HG03039 (cell line): ENCODE measurements at regions not wholly inside any gene's neighbourhood (a gene's known extent, or its start where the extent isn't known, plus 50 kb on each side); places are given as distances from the start of the nearest gene placed in this dataset.

ENCODE experiments used
- ATAC-seq: cut with Tn5 transposase; IDR thresholded peaks from one replicate; pipeline ENCODE4 v1.9.1; 2021; ENCODE audit warnings: mild to moderate bottlenecking, moderate library complexity; ENCODE audit not compliant: unreplicated experiment

DNA sequence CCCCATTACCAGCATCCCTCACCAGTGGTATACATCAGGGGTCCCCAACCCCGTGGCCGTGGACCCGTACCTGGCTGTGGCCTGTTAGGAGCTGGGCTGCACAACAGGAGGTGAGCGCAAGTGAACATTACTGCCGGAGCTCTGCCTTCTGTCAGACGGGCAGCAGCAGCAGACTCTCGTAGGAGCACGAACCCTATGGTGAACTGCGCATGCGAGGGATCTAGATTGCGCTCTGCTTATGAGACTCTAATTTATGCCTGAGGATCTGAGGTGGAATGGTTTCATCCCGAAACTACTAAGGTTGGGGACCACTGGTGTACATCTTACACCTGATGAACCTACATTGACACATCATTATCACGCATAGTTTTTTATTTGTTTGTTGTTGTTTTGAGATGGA is 52.8 kb upstream of the DHX15 start:
- ATAC-seq, result no peak

DNA sequence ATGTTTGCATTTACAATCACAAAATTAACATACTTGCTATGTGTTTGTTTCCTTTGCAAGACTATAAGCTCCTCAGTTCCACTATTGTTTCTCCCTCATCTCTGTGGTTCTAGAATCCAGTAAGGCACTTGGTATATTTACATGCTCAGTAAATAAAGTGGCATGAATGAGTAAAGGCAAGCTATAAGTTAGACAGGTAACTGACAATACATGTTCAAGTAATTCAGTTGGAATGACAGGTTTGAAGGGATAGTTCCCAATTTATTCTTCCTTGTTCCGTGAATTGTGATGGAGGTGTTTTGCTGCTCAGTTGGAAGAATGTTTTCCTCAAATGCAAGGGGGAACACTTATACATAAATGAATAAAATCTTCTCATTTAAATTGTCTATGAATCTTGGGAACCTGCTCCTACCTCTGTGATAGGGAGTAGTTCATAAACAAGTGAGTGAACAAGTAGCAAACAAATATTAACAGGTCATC is 54.1 kb upstream of the DHX15 start:
- no peak for ATAC-seq

DNA sequence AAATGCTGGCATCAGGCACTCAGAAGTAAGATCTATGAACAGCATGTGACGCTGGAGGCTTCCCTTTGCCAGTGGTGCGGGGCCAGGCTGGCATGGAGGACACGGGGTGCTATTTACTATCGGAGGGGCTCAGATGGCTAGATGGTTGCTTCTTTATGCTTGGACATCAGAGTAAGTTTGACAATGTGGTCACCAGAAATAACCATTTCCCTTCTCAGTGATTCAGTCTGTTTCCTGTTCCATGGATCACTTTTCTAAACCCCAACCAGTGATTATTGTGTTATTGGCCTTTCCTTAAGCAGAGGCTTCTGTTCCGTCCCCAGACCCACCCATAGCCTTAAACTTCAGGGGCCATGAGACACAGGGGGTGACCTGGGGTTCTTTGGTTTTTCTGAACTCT is 55.4 kb upstream of the DHX15 start:
- no peak for ATAC-seq

DNA sequence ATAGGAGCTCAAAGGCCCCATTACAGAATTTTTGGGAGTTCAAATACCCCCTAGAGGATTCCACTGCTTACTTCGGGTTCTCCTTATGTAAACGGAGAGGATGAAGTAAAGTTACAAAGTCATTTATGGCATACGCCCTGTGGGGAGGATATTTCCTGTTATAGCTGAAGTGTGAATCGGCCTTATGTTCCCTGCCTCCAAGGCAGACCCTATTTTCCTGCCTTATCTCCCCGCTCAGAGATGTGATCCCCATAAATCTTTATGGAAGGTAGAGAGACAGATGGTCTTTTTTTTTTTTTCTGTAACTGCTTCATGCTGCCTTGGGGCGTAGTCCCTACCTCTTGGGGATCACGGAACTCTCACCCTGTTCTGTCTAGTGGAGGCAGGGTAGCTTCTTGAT is 56.0 kb upstream of the DHX15 start:
- no peak for ATAC-seq

DNA sequence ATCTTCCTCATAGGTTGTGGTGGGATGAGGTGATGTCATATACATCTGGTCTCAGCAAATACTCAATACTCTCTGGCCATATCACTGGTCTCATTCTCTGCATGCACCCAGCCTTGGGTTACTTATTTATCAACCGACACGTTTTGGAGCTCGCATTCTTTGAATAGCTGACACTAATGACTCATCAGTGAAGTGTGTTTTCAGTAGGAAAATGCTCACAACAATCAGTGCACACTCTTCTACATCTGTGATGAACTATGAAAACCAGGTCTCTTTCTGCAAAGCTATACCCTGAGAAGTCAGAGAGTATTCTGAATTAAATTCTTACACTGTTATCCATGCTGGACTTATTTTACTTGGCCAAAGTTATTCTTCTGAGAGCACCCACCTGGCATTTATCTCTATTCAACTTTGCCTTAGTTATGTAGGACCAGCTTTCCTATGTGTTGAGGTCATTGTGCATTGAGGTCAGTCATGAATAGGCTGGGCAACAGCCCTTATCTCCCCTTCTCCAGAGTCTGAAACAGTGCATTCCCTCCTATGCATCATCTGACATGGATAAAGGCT is 58.7 kb upstream of the DHX15 start:
- ATAC-seq, result no peak

DNA sequence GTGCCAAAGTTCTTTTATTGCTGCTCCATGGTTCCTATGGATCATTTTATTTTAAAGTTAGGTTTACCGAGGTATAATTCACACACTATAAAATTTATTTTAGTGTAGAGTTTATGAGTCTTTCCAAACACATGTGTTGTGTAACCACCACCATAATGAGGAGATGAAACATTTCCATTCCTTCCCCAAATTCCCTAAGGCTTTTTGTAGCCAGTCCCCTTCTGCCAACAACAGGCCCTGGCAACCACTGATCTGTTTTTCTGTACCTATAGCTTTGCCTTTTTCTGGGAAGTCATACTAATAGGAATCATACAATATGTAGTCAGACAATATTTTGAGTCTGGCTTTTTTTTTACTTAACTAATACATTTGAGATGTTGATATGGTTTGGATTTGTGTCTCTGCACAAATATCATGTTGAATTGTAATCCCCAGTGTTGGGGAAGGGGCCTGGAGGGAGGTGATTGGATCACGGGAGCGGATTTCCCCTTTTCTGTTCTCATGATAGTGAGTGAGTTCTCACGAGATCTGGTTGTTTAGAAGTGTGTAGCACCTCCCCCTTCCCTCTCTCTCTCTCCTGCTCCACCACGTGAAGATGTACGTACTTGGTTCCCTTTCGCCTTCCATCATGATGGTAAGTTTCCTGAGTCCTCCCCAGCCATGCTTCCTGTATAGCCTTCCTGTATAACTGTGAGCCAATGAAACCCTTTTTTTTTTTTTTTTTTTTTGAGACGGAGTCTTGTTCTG is 59.6 kb upstream of the DHX15 start:
- ATAC-seq, result no peak

DNA sequence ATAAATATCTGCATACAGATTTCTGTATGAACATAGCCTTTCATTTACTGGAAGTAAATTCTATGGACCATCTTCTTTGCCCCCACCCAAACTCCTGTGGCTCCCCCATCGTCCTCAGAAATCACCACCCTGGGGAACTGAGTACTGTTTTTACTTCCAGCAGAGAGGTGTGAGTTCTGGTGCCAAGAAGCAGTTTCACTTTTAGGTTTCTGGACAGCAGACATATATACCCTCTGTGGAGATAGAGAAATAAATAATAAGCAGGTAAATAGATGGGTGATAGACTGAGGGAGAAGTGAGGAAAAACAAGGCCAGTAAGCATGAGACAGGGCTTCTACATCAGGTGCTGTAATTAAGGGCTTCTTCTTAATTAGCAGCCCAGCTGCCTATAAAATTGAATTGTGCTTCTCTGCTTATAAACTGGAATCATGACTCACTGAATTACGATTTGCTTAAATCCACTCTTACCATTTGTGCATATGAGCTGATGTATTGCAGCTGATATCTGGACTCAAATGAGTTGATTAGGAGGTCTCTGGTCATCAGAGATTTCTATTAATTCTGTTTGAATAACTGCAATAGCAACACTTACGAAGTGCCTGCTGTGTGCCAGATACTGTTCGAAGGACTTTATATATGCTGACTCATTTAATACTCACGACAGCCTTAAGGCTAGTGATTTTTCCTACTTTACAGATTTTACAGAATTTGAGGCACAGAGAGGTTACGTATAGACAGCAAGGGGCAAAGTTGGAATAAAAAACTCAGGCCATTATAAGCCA is 60.8 kb upstream of the DHX15 start:
- ATAC-seq, result no peak

DNA sequence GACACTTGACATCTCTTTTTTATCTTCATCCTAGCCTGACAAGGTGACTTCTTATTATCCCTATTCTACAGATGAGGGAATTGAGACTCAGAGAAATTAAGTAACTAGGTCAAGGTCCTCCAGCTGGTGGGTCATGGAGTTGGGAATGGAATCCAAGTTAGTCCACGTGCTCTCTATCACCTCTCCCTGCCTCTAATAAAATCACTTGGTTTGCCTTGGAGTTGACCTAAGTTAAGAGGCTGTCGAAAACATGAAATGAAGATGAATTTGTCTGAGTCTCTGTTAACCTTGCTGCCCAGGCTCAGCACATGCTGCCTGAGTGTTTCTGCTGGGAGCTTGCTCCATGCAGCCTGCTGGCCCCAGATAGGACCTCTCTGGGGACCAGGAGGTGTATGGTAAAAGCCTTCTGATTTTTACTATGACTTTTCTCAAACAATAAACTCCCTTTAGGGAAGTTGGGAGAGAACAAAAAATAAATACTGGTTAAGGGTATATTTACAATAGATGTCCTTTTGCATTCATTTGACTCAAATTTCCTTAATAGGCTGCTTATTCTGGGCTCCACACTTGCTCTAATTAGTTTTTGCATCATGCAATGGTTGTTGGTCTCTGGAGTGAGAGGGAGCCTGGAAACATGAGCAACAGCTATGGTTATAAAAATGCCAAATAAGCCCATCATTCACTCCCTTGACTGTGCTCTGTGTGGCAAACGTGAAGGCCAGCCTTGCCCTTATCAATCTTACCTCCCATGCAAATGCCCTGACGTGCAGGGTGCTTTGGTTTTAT is 61.6 kb upstream of the DHX15 start:
- no peak for ATAC-seq

DNA sequence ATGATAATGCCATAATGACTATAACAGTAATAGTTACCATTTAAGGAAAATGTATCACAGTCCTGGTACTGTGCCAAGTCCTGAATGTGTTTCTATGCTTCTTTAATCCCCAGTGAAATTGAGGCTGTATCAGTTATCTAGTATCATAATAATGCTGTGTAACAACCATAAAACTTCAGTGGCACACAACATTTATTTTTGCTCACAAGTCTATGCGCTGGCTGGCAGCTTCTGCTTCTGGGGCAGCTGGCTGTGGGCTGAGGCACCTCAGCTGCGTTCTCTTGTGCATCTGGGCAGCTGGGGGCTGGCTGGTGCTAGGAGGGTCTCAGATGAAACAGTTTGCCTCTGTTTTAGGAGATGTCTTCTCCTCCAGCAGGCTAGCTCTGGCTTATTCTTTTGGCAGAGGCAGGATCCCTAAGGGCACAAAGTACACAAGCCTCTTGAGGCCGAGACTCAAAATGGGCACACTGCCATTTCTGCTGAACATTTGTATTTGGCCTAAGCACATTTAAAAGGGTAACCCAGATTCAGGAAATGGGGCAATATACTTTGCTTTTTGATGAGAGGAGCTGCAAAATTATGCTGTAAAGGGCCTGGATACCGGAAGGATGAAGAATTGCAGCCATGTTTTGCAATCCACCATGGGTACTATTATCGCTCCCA is 62.6 kb upstream of the DHX15 start:
- no peak for ATAC-seq

DNA sequence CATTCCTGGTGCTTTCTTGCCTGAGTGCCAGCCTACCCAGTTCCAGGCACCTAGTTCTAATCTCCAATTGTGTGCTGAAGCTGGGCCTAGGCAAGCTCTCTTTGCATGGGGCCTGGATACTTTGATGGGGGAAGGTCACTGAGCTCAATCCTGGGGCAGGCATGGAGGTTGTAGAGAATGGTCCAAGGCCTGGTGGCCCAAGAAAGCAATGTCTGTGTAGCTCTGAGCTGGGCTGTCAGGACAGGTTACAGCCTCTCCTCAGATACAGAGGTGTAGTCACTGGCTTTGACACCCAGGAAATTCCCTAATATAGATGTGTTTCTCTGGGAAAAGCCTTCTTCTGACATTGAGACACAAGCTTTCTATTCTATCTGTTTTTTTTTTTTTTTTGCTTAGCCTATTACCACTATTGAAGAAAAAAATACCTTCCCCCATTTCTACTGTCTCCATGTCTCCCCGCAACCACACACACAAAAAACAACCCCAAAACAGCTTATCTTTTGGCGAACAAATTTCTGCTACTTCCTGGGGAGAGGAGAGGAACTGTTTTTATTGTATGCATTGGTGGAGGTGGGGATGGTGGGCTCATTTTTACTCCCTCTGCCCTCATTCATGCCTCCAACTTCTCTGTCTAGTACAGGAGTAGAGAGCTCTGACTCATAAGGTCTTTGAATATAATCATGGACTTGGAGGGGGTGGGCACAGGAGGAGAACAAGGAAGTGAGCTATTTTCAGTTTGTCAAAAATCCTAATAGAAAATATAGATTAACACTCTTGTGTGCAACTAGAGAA is 66.7 kb upstream of the DHX15 start:
- ATAC-seq, result no peak

DNA sequence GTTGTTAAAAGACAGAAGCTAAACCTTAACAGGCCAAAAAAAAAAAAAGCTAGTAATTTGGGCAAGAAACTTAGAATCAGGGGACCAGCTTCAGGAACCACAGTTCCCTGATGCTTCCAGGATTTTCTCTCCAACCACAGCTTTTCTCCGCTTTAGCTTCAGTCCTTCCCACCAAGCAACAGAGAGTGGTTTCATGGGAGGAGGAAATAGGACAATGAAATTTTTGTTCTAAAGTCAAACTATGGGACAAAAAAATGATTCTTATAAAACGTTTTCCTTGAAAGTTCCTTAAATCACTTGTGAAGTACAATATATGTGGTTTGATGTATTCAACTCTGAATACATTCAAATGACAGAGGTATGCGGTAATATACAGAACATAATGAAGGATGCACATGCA is 71.0 kb upstream of the DHX15 start:
- no peak for ATAC-seq

DNA sequence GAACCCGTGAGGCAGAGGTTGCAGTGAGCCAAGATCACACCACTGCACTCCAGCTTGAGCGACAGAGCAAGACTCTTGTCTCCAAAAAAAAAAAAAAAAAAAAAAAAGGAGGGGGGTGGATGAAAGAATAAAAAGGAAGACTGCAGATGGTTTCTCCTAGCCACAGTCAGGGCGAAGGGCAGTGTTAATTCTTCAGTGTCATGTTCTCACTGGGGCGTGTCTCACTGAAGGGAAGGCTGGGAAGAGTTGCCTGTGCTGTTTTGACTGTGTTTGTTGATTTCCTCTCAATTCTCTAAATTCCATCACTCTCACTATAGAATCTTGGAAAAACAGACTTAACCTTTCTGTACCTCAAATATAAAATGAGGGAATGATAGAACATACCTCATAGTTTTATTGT is 71.6 kb upstream of the DHX15 start:
- no peak for ATAC-seq

DNA sequence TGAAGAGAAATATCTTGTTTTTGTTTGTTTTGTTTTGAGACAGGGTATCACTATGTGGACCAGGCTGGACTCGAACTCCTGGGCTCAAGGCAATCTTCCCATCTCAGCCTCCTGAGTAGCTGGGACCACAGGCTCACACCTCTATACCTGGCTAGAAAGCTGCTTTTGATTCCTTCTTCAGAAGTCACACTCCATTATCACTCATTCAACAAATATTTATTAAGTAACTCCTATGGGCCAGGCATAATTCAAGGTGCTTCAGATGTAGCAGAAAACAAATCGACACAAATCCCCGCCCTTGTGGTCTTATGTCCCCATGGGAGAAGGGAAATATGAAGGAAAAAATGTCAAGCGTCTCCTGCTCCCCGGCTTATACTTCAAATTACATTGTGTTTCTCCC is 72.6 kb upstream of the DHX15 start:
- ATAC-seq, result no peak

DNA sequence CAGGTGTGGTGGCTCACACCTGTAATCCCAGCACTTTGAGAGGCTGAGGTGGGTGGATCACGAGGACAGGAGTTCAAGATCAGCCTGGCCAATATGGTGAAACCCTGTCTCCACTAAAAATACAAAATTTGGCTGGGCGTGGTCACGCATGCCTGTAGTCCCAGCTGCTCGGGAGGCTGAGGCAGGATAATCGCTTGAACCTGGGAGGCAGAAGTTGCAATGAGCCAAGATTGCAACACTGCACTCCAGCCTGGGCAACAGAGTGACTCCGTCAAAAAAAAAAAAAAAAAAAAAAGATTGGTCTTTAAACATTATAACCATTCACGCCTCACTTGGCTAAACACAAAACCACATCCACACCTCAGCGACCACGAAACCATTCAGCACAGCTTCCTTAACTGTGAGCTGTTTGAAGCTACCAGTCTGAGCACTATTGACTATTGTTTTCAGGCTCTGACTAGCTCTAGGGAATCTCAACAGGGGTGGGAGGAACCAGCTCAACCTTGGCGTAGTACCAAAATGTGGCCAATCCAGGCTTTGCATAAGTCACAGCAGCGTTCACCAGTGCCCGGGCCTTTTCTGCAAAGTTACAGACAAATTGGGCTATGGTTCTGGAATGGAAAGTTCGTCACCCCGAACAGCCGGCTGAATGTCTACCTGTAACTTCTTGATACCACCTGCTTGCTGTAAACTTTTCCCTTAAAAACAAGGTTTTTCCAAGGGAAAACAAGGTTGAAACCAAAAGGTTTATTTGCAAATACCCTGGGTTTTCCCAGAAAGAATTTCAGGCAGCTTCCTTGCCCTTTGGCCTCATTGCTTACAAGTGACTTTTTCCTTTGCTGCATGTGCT is 73.6 kb upstream of the DHX15 start:
- peak; percentile 94 for ATAC-seq

DNA sequence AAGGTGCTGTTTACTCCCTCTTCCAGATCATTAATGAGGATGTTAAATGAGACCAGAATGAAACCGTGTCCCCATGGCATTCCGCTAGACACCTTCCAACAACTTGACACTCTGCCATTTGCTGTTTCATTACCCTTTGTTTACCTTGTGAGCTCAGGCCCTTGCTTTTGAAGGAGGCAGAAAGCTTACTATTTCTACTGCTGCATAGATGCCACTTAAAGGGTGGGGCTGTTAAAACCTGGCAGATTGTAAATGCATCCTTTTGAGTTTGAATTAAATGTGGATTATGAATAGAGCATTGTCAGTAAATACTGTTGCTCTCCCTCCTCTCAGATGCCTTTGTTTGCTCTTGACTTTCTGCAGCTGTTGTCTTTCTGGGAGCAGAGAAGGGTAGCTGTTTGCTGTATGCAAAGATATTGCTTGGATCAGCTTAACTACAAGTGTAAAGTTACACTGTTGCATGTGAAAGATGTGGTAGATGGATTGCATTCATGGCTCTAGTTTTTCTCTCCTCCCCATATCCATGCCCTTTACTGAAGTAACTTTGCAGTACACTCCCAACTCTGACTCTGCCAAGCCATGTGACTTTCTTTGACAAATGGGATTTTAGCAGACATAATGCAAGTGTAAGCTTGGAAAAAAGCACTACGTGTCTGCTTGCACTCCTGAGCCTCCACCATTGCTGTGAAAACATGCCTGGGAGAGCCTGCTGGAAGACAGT is 75.0 kb upstream of the DHX15 start:
- ATAC-seq, result no peak

DNA sequence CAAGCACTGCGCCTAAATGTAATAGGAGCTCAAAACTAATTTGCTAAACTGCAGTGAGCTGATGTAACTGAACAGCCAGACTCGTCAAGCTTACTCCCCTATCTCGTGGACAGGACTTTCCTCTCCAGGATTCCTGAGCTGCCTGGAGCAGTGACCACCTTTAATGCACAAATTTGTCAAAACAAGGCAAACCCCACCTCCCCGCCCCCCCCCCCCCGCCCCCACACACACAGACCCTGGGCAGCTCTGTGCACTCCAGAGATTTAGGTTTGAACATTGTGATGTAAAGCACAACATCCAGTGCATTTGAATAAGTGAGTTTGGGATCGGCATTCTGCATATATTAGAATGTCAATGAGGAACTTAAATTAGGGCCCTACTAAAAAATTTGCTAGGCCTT is 77.7 kb upstream of the DHX15 start:
- ATAC-seq, result no peak

DNA sequence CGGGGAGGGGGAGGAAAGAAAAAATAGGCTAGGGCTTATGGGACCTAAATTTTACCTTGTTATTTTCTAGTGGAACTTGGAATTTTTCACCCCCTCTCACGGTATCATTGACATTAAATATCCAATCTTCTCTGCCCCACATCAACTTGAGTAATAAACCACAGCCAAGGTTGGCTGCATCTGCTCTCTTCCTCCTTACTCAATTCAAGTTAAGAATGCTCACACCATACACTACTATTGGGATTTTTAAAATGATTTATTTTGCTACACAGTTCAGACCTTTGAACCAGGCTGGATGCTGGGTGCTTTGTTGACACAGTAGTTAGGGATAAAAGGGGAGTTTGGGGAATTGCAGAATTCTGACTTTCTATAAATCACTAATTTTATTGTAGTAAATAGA is 78.2 kb upstream of the DHX15 start:
- no peak for ATAC-seq

DNA sequence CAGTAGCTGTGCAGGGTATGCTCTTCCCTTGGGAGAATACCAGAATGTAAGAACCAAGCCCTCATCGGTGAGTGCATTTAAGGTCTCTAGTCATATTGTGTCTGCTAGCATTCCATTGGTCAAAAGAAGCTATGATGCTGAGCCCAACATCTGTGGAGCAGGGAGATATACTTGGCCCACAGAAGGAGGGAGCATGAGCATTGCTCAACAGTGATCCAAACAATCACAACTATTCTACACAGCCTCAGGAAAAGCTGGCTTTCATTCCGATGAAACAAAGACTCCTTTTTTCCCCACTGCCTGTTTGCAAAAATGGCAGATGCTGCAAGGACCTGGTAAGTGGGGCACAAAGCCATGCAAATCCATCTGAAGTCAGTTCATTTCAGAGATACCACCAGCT is 80.6 kb upstream of the DHX15 start:
- no peak for ATAC-seq
